PC-3 (cell line): ENCODE measurements at regions not wholly inside any gene's neighbourhood (a gene's known extent, or its start where the extent isn't known, plus 50 kb on each side); places are given as distances from the start of the nearest gene placed in this dataset.

Experiments
- ATAC-seq: fragments of 200-7000 bp; cut with Tn5 transposase; 2 replicates; pipeline ENCODE4 v1.9.1; 2020; ENCODE audit warnings: mild to moderate bottlenecking, moderate library complexity
- BruUV-seq: library from RNA; stranded (reverse); fragments of 400-500 nt; replicated peaks from 2 replicates; lab custom pipeline; 2021; lab: Mats Ljungman, UMichigan
- CTCF ChIA-PET: fragments of 300-600 bp; sonication (Branson Sonifier 250); formaldehyde crosslinking; loops from one replicate; lab custom pipeline; 2022; ENCODE audit warnings: antibody characterized with exemption; lab: Charles Lee
- POLR2A ChIA-PET: fragments of 300-600 bp; sonication (Branson Sonifier 250); formaldehyde crosslinking; loops from one replicate; lab custom pipeline; 2022; ENCODE audit warnings: antibody characterized with exemption; ENCODE audit not compliant: unreplicated experiment; lab: Charles Lee
- DNase-seq: peaks from one replicate; pipeline ENCODE4 v3.0.0-alpha.2; 2015
- H2AFZ ChIP-seq: fragments of 300-600 bp; sonication (generic); 2 replicates; pipeline ENCODE4 v1.6.0; 2016; ENCODE audit warnings: antibody characterized with exemption, low read length
- H3F3A ChIP-seq: fragments of 300-600 bp; sonication (generic); one replicate; pipeline ENCODE4 v1.6.0; 2017; ENCODE audit warnings: antibody characterized with exemption, low read length, control low read depth, mild to moderate bottlenecking; ENCODE audit not compliant: unreplicated experiment
- H3K27ac ChIP-seq: fragments of 300-600 bp; sonication (generic); 2 replicates; pipeline ENCODE4 v1.5.1; 2016; ENCODE audit warnings: mild to moderate bottlenecking, low read length
- H3K27me3 ChIP-seq: fragments of 300-600 bp; sonication (generic); 2 replicates; pipeline ENCODE4 v1.6.1; 2016; ENCODE audit warnings: low read length, mixed read lengths
- H3K36me3 ChIP-seq: fragments of 300-600 bp; sonication (generic); 2 replicates; pipeline ENCODE4 v1.6.1; 2016; ENCODE audit warnings: low read depth, mixed run types, low read length, mixed read lengths
- H3K4me1 ChIP-seq: fragments of 300-600 bp; sonication (generic); 2 replicates; pipeline ENCODE4 v1.5.1; 2016; ENCODE audit warnings: low read length; ENCODE audit not compliant: insufficient read depth
- H3K4me2 ChIP-seq: fragments of 300-600 bp; sonication (generic); 2 replicates; pipeline ENCODE4 v1.6.0; 2016; ENCODE audit warnings: low read length
- H3K4me3 ChIP-seq: fragments of 300-600 bp; sonication (generic); 2 replicates; pipeline ENCODE4 v1.5.1; 2016; ENCODE audit warnings: mild to moderate bottlenecking, low read length, mixed read lengths
- H3K79me2 ChIP-seq: fragments of 300-600 bp; sonication (generic); 2 replicates; pipeline ENCODE4 v1.6.1; 2017; ENCODE audit warnings: low read length, mixed read lengths
- H3K9ac ChIP-seq: fragments of 300-600 bp; sonication (generic); 2 replicates; pipeline ENCODE4 v1.6.0; 2016; ENCODE audit warnings: mild to moderate bottlenecking, low read length
- H3K9me2 ChIP-seq: fragments of 300-600 bp; sonication (generic); replicated peaks from 2 replicates; pipeline ENCODE4 v1.6.1; 2016; ENCODE audit warnings: mixed run types, low read length, mixed read lengths
- H3K9me3 ChIP-seq: fragments of 300-600 bp; sonication (generic); 2 replicates; pipeline ENCODE4 v1.6.1; 2016; ENCODE audit warnings: low read length, mixed read lengths
- H4K20me1 ChIP-seq: fragments of 300-600 bp; sonication (generic); 2 replicates; pipeline ENCODE4 v1.6.1; 2016; ENCODE audit warnings: low read length, mixed read lengths
- EZH2 ChIP-seq: fragments of 300-600 bp; sonication (generic); IDR thresholded peaks from one replicate; pipeline ENCODE4 v1.6.1; 2017; ENCODE audit warnings: antibody characterized with exemption, mild to moderate bottlenecking, low read length; ENCODE audit not compliant: unreplicated experiment
- EZH2phosphoT487 ChIP-seq: fragments of 300-600 bp; sonication (generic); IDR thresholded peaks from 2 replicates; pipeline ENCODE4 v1.6.1; 2018; ENCODE audit warnings: mild to moderate bottlenecking, antibody characterized with exemption, low read length, borderline replicate concordance
- intact Hi-C: fragments of 100-400 bp; cut with micrococcal nuclease; formaldehyde crosslinking; loops from 2 replicates; pipeline ENCODE4 v1.9.0; 2023
- TF ChIP-seq, protein P1 (sequence below): fragments of 300-600 bp; sonication (generic); conservative IDR thresholded peaks from 2 replicates; pipeline ENCODE4 v1.5.1; 2017; ENCODE audit warnings: antibody characterized with exemption, low read depth, mild to moderate bottlenecking, low read length

DNA sequence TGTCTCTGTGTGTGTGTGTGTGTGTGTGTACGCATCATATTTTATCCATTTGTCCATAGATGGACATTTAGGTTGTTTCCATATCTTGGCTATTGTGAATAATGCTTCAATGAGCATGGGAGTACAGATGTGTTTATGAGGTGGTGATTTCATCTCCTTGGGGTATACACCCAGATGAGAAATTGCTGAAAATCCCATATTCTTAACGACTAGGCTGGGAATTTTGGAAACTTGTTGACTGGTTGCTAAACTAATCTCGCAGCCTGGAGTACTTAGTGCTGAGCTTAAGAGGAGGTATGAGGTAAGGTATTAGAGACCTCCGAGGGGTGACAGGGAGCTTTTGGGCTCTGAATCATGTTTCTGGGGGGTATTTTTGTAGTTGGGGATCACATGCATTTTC is 66.0 kb upstream of the SPRED2 start:
- CTCF ChIA-PET = no interaction called here
- Histone ChIP-seq H3K36me3 (no peaks in the 10 kb centered on the region), H3K27ac (no peak overlapping the region), H3F3A (no peaks in the 10 kb centered on the region), H3K79me2 (no peaks in the 10 kb centered on the region), H3K4me3 (no peak overlapping the region), H3K9me2 (no peaks in the 10 kb centered on the region), H2AFZ (no peak overlapping the region), H3K9ac (no peak overlapping the region), H3K4me2 (no peak overlapping the region), H3K27me3 (no peaks in the 10 kb centered on the region), H3K4me1 (no peaks in the 10 kb centered on the region), H3K9me3 (no peaks in the 10 kb centered on the region), H4K20me1 (no peaks in the 10 kb centered on the region)
- DNase-seq = no peak
- intact Hi-C loops = no loop called here
- no TSS peak for BruUV-seq
- TF ChIP-seq EZH2 = no peak
- POLR2A ChIA-PET = no interaction called here
- no peak for ATAC-seq

DNA sequence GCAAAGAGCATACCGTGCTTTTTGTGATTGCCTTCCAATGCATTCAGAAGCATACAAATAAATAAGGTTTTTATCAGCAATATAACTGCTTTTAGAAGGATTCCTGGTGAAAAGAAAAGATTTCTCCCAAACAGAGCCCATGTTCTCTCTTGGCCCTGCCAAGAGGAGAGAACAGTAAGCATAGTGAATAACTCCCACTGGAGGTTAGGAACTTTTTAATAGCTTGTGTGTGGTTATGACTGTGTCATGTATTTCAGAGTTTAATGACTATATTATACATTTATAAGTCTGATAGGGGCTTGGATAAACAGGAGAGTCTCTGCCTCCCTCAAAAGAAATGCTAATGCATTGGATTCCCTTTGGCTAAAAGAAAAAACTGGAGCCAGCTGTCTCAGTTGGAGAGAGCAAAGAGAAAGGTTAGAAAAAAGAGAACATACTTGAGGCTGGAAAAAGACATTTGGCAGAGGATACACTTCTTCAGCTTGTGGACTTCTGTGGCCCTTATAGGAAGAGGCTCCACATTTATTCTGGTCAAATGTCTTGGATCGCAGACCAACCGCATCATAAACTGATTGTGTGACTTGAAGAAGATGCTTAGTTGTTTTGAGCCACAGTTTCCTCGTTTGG is 63.0 kb upstream of the SPRED2 start:
- POLR2A ChIA-PET = no interaction called here
- BruUV-seq = no TSS peak

DNA sequence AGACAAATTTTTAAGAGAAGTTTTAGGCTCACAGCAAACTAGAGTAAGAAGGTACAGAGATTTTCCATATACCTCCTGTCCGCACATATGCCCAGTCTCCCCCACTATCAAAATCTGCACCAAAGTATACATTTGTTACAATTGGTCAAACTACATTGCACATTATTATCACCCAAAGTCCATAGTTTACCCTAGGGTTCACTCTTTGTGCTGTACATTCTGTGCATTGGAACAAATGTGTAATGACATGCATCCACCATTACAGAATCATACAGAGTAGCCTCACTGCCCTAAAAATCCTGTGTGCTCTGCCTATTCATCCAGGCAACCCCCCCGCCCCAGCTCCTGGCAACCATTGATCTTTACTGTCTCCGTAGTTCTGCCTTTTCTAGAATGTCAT is 61.7 kb upstream of the SPRED2 start:
- no peaks in the 10 kb centered on the region for H3K27me3 ChIP-seq
- H3K9ac ChIP-seq = no peak overlapping the region
- H2AFZ ChIP-seq = no peak overlapping the region
- TF ChIP-seq EZH2 (no peak), EZH2phosphoT487 (no peak)
- TF ChIP-seq, protein P1, sequence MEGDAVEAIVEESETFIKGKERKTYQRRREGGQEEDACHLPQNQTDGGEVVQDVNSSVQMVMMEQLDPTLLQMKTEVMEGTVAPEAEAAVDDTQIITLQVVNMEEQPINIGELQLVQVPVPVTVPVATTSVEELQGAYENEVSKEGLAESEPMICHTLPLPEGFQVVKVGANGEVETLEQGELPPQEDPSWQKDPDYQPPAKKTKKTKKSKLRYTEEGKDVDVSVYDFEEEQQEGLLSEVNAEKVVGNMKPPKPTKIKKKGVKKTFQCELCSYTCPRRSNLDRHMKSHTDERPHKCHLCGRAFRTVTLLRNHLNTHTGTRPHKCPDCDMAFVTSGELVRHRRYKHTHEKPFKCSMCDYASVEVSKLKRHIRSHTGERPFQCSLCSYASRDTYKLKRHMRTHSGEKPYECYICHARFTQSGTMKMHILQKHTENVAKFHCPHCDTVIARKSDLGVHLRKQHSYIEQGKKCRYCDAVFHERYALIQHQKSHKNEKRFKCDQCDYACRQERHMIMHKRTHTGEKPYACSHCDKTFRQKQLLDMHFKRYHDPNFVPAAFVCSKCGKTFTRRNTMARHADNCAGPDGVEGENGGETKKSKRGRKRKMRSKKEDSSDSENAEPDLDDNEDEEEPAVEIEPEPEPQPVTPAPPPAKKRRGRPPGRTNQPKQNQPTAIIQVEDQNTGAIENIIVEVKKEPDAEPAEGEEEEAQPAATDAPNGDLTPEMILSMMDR = no peak
- DNase-seq = no peak
- H3F3A ChIP-seq = no peaks in the 10 kb centered on the region
- intact Hi-C loops = no loop called here
- H3K27ac ChIP-seq = no peak overlapping the region
- H3K9me3 ChIP-seq = no peaks in the 10 kb centered on the region
- ChIA-PET POLR2A (no interaction called here), CTCF (no interaction called here)
- H3K4me1 ChIP-seq = peaks cover 3% of the 10 kb centered on the region; the same call in 1 of the 2 replicates
- H3K36me3 ChIP-seq = no peaks in the 10 kb centered on the region
- no peak overlapping the region for H3K4me2 ChIP-seq
- no peaks in the 10 kb centered on the region for H3K79me2 ChIP-seq
- no TSS peak for BruUV-seq
- H4K20me1 ChIP-seq = no peaks in the 10 kb centered on the region
- H3K9me2 ChIP-seq = no peaks in the 10 kb centered on the region
- ATAC-seq = no peak
- no peak overlapping the region for H3K4me3 ChIP-seq

More for the DNA sequence above, 63.0 kb upstream of the SPRED2 start:
- Histone ChIP-seq H3K4me3 (no peak overlapping the region), H3K4me2 (no peak overlapping the region), H3K9me3 (no peaks in the 10 kb centered on the region), H3F3A (no peaks in the 10 kb centered on the region), H3K9ac (no peak overlapping the region), H3K27ac (no peak overlapping the region), H3K27me3 (no peaks in the 10 kb centered on the region), H4K20me1 (no peaks in the 10 kb centered on the region), H3K79me2 (no peaks in the 10 kb centered on the region), H2AFZ (no peak overlapping the region), H3K36me3 (no peaks in the 10 kb centered on the region), H3K4me1 (peaks cover 3% of the 10 kb centered on the region; the same call in 1 of the 2 replicates), H3K9me2 (no peaks in the 10 kb centered on the region)
- peak; percentile 88 for ATAC-seq
- intact Hi-C loops = no loop called here
- CTCF ChIA-PET = no interaction called here
- peak; percentile 27 for DNase-seq
- TF ChIP-seq EZH2phosphoT487 (no peak), EZH2 (no peak)
- TF ChIP-seq, protein P1 = no peak
